ENCODE measurements at regions not wholly inside any gene's neighbourhood (a gene's known extent, or its start where the extent isn't known, plus 50 kb on each side); places are given as distances from the start of the nearest gene placed in this dataset.
A peak's percentile ranks its signal among the peaks of the same experiment; 100 is the strongest.
"Not testable (repeated sequence)": the region's sequence is repeated elsewhere in the genome, so short reads cannot be mapped to it uniquely, and the experiment has no call there.

DNA sequence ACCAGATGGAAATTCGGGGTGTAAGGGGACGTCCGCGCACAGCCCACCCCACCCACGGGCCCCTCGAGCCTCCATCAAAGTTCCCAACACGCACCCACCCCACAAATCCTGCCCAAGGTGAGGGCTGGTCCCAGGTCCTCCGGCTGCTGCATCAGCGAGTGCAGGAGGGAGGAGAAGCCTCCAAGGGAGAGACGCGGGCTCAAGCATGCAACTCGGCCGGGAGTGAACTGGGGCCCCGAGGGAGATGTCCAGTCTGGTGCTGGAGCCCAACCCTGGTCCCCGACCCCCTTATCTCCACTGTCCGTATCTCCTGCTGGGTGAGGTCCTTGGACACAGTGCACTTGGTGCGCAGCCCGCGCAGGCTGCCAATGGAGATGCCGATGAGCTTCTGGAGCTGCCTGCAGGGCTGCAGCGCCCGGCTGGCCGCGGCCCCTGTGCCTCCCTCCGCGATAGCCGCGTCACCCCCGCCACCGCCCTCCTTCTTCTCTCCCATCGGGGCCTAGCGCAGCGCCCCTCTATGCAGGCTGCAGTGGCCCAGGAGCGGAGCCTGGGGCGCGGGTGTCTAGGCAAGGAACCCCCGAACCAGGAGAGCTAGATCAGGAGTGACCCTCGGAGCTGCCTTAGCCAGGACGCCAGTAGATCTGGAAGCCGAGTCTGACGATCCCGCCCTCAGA is 489.2 kb downstream of the ZNF33B start:
- Histone ChIP-seq H3K27ac (ENCODE audit: low read depth in 1 of 2, low read length in 2 of 2) (no peak overlapping the region), H3K36me3 (ENCODE audit: insufficient read depth, low read length) (no peaks in the 10 kb centered on the region), H3K4me1 (ENCODE audit: insufficient read depth, low read length) (no peaks in the 10 kb centered on the region), H3K27me3 (ENCODE audit: control insufficient read depth in 1 of 2, insufficient read depth in 2 of 2, low read length in 2 of 2) (peaks cover 0 to 2% of the 10 kb centered on the region in 2 experiments), H3K9me3 (ENCODE audit: control insufficient read depth in 1 of 2, insufficient read depth in 1 of 2, low read length in 2 of 2) (peaks cover 0 to 29% of the 10 kb centered on the region in 2 experiments), H3K4me3 (ENCODE audit: low read length) (no peak overlapping the region)
- no peak for ATAC-seq (ENCODE audit: poor library complexity)
- H3K27me3 Mint-ChIP-seq = peaks cover 13% of the 10 kb centered on the region
- TF ChIP-seq, protein P1, sequence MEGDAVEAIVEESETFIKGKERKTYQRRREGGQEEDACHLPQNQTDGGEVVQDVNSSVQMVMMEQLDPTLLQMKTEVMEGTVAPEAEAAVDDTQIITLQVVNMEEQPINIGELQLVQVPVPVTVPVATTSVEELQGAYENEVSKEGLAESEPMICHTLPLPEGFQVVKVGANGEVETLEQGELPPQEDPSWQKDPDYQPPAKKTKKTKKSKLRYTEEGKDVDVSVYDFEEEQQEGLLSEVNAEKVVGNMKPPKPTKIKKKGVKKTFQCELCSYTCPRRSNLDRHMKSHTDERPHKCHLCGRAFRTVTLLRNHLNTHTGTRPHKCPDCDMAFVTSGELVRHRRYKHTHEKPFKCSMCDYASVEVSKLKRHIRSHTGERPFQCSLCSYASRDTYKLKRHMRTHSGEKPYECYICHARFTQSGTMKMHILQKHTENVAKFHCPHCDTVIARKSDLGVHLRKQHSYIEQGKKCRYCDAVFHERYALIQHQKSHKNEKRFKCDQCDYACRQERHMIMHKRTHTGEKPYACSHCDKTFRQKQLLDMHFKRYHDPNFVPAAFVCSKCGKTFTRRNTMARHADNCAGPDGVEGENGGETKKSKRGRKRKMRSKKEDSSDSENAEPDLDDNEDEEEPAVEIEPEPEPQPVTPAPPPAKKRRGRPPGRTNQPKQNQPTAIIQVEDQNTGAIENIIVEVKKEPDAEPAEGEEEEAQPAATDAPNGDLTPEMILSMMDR (IDR thresholded peaks at IDR 0.05) = no peak
- H3K4me3 Mint-ChIP-seq = no peak overlapping the region
- H3K36me3 Mint-ChIP-seq (ENCODE audit: low read depth) = no peaks in the 10 kb centered on the region
- H3K27ac Mint-ChIP-seq = no peak overlapping the region
- H3K4me1 Mint-ChIP-seq (ENCODE audit: low read depth) = no peaks in the 10 kb centered on the region
- H3K9me3 Mint-ChIP-seq = peaks cover 9% of the 10 kb centered on the region
- intact Hi-C loops (cut with DNase I, micrococcal nuclease) = no loop called here
- DNase-seq = peak in 2 of 14 experiments; percentile 2 to 10
- POLR2A ChIA-PET = no interaction called here
- CTCF ChIA-PET = no interaction called here

DNA sequence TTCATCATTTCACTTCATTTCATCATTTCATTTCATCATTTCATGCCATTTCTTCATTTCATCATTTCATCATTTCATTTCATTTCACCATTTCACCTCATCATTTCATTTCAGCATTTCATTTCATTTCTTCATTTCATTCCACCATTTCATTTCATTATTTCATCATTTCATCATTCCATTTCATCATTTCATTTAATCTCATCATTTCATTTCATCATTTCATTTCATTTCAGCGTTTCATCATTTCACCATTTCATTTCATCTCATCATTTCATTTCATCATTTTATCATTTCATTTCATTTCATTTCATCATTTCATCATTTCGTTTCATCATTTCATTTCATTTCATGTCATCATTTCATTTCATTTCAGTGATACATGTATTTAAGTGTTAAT is 492.2 kb downstream of the ZNF33B start:
- POLR2A ChIA-PET; H3K4me1 Mint-ChIP-seq (ENCODE audit: low read depth); H3K4me3 ChIP-seq (ENCODE audit: low read length); H3K36me3 Mint-ChIP-seq (ENCODE audit: low read depth); ATAC-seq (ENCODE audit: poor library complexity); H3K4me3 Mint-ChIP-seq; intact Hi-C loops (cut with DNase I, micrococcal nuclease); CTCF ChIA-PET; H3K4me1 ChIP-seq (ENCODE audit: insufficient read depth, low read length); H3K27me3 ChIP-seq (ENCODE audit: control insufficient read depth in 1 of 2, insufficient read depth in 2 of 2, low read length in 2 of 2); H3K27ac ChIP-seq (ENCODE audit: low read depth in 1 of 2, low read length in 2 of 2); H3K27ac Mint-ChIP-seq; DNase-seq; H3K36me3 ChIP-seq (ENCODE audit: insufficient read depth, low read length): not testable (repeated sequence)
- Mint-ChIP-seq H3K27me3 (peaks cover 13% of the 10 kb centered on the region), H3K9me3 (peaks cover 13% of the 10 kb centered on the region)
- H3K9me3 ChIP-seq (ENCODE audit: control insufficient read depth in 1 of 2, insufficient read depth in 1 of 2, low read length in 2 of 2) = peaks cover 0 to 29% of the 10 kb centered on the region in 2 experiments

DNA sequence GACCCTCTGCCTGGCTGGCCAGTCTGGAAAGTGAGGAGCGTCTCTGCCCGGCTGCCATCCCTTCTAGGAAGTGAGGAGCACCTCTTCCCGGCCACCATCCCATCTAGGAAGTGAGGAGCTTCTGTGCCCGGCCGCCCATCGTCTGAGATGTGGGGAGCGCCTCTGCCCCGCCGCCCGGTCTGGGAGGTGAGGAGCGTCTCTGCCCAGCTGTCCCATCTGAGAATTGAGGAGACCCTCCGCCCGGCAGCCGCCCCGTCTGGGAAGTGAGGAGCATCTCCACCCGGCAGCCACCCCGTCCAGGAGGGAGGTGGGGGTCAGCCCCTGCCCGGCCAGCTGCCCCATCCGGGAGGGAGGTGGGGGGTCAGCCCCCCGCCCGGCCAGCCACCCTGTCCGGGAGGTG is 500.3 kb downstream of the ZNF33B start:
- H3K27ac Mint-ChIP-seq; H3K4me3 Mint-ChIP-seq; ATAC-seq (ENCODE audit: poor library complexity); H3K27me3 ChIP-seq (ENCODE audit: control insufficient read depth in 1 of 2, insufficient read depth in 2 of 2, low read length in 2 of 2); DNase-seq; CTCF ChIA-PET; H3K9me3 Mint-ChIP-seq; H3K4me3 ChIP-seq (ENCODE audit: low read length); H3K36me3 ChIP-seq (ENCODE audit: insufficient read depth, low read length); H3K36me3 Mint-ChIP-seq (ENCODE audit: low read depth); H3K4me1 Mint-ChIP-seq (ENCODE audit: low read depth); H3K27ac ChIP-seq (ENCODE audit: low read depth in 1 of 2, low read length in 2 of 2); POLR2A ChIA-PET; intact Hi-C loops (cut with DNase I, micrococcal nuclease); H3K27me3 Mint-ChIP-seq; H3K4me1 ChIP-seq (ENCODE audit: insufficient read depth, low read length): not testable (repeated sequence)
- H3K9me3 ChIP-seq (ENCODE audit: control insufficient read depth in 1 of 2, insufficient read depth in 1 of 2, low read length in 2 of 2) = peaks cover 0 to 12% of the 10 kb centered on the region in 2 experiments

DNA sequence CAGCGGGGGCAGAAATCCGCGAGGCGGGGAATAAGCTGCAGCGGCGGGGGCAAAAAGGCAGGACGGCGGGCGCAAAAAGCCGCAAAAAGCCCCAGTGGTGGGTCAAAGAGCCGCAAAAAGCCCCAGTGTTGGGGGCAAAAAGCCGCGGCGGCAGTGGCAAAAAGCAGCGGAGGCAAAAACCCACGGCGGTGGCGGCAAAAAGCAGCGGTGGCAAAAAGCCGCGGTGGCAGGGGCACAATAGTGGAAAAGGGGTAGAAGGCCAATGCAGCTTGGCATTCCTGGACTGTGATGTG is 525.3 kb downstream of the ZNF33B start:
- peak in 1 of 14 experiments; percentile 2 for DNase-seq
- Histone ChIP-seq H3K9me3 (ENCODE audit: control insufficient read depth in 1 of 2, insufficient read depth in 1 of 2, low read length in 2 of 2) (peaks cover 7 to 27% of the 10 kb centered on the region in 2 experiments), H3K4me3 (ENCODE audit: low read length) (no peak overlapping the region), H3K36me3 (ENCODE audit: insufficient read depth, low read length) (no peaks in the 10 kb centered on the region), H3K27me3 (ENCODE audit: control insufficient read depth in 1 of 2, insufficient read depth in 2 of 2, low read length in 2 of 2) (no peaks in the 10 kb centered on the region), H3K4me1 (ENCODE audit: insufficient read depth, low read length) (no peaks in the 10 kb centered on the region), H3K27ac (ENCODE audit: low read depth in 1 of 2, low read length in 2 of 2) (no peak overlapping the region)
- Mint-ChIP-seq H3K27me3 (no peaks in the 10 kb centered on the region), H3K4me1 (ENCODE audit: low read depth) (no peaks in the 10 kb centered on the region), H3K9me3 (peaks cover 3% of the 10 kb centered on the region), H3K4me3 (no peak overlapping the region), H3K36me3 (ENCODE audit: low read depth) (no peaks in the 10 kb centered on the region), H3K27ac (no peak overlapping the region)
- no peak for ATAC-seq (ENCODE audit: poor library complexity)
- intact Hi-C loops (cut with DNase I, micrococcal nuclease) = no loop called here
- TF ChIP-seq, protein P1 (IDR thresholded peaks at IDR 0.05) = no peak
- POLR2A ChIA-PET = no interaction called here
- CTCF ChIA-PET = no interaction called here
